Skin of body (tissue), 1 donor: ENCODE measurements at regions not wholly inside any gene's neighbourhood (a gene's known extent, or its start where the extent isn't known, plus 50 kb on each side); places are given as distances from the start of the nearest gene placed in this dataset.

Experiments used
- DNase-seq: peaks from one replicate; lab custom pipeline; 2025; lab: John Stamatoyannopoulos, UW

GRCh38 chr12:124397807-124398577 lies 103.1 kb downstream of the RFLNA start:
- no peak for DNase-seq

GRCh38 chr12:124397399-124397679 lies 102.4 kb downstream of the RFLNA start:
- DNase-seq = no peak

GRCh38 chr12:124396544-124397398 lies 101.9 kb downstream of the RFLNA start:
- no peak for DNase-seq

- no peak for DNase-seq
Measured at GRCh38 chr12:124395986-124396385, 101.1 kb downstream of the RFLNA start.

GRCh38 chr12:124395284-124395752 lies 100.4 kb downstream of the RFLNA start:
- DNase-seq = no peak

- DNase-seq = no peak
Measured at GRCh38 chr12:124394462-124395128, 99.7 kb downstream of the RFLNA start.

- DNase-seq = no peak
Measured at GRCh38 chr12:124393831-124394230, 98.9 kb downstream of the RFLNA start.

- no peak for DNase-seq
Measured at GRCh38 chr12:124393414-124393790, 98.5 kb downstream of the RFLNA start.

GRCh38 chr12:124392667-124393413 lies 97.9 kb downstream of the RFLNA start:
- DNase-seq = no peak

- no peak for DNase-seq
Measured at GRCh38 chr12:124392271-124392666, 97.4 kb downstream of the RFLNA start.

- DNase-seq = no peak
Measured at GRCh38 chr12:124391340-124392261, 96.7 kb downstream of the RFLNA start.

- no peak for DNase-seq
Measured at GRCh38 chr12:124390442-124391097, 95.7 kb downstream of the RFLNA start.

- DNase-seq = no peak
Measured at GRCh38 chr12:124389725-124390441, 95.0 kb downstream of the RFLNA start.

GRCh38 chr12:124389138-124389724 lies 94.3 kb downstream of the RFLNA start:
- DNase-seq = peak; percentile 70

GRCh38 chr12:124388679-124389137 lies 93.8 kb downstream of the RFLNA start:
- DNase-seq = peak; percentile 54

- DNase-seq = no peak
Measured at GRCh38 chr12:124388038-124388671, 93.3 kb downstream of the RFLNA start.

GRCh38 chr12:124387528-124387911 lies 92.6 kb downstream of the RFLNA start:
- no peak for DNase-seq
